ENCODE measurements at regions not wholly inside any gene's neighbourhood (a gene's known extent, or its start where the extent isn't known, plus 50 kb on each side); places are given as distances from the start of the nearest gene placed in this dataset.
"Not testable (repeated sequence)": the region's sequence is repeated elsewhere in the genome, so short reads cannot be mapped to it uniquely, and the experiment has no call there.

- no peak for DNase-seq
These were observed 206.8 kb downstream of the UQCRFS1 start for GRCh38 chr19:29006057-29006735.

- DNase-seq, result no peak
These were observed 208.2 kb downstream of the UQCRFS1 start for GRCh38 chr19:29004796-29005195.

GRCh38 chr19:29003641-29004409 is 209.1 kb downstream of the UQCRFS1 start:
- DNase-seq, result no peak

GRCh38 chr19:29002336-29002735 is 210.6 kb downstream of the UQCRFS1 start:
- no peak for DNase-seq

GRCh38 chr19:29001597-29002245 is 211.2 kb downstream of the UQCRFS1 start:
- DNase-seq, result no peak

- no peak for DNase-seq
These were observed 211.8 kb downstream of the UQCRFS1 start for GRCh38 chr19:29001141-29001581.

GRCh38 chr19:28999724-29000433 is 213.1 kb downstream of the UQCRFS1 start:
- DNase-seq, result no peak

- no peak for DNase-seq
These were observed 214.0 kb downstream of the UQCRFS1 start for GRCh38 chr19:28998974-28999373.

- DNase-seq, result not testable (repeated sequence)
These were observed 215.1 kb downstream of the UQCRFS1 start for GRCh38 chr19:28997866-28998265.

GRCh38 chr19:28990522-28990921 is 222.4 kb downstream of the UQCRFS1 start:
- DNase-seq, result no peak

GRCh38 chr19:28989739-28990138 is 223.2 kb downstream of the UQCRFS1 start:
- DNase-seq, result no peak

GRCh38 chr19:28988066-28988465 is 224.9 kb downstream of the UQCRFS1 start:
- no peak for DNase-seq

GRCh38 chr19:28987177-28987576 is 225.8 kb downstream of the UQCRFS1 start:
- DNase-seq, result no peak

- no peak for DNase-seq
These were observed 227.8 kb downstream of the UQCRFS1 start for GRCh38 chr19:28985201-28985600.

GRCh38 chr19:28984315-28984714 is 228.6 kb downstream of the UQCRFS1 start:
- no peak for DNase-seq

GRCh38 chr19:28983430-28983829 is 229.5 kb downstream of the UQCRFS1 start:
- no peak for DNase-seq

GRCh38 chr19:28981994-28982393 is 231.0 kb downstream of the UQCRFS1 start:
- no peak for DNase-seq

GRCh38 chr19:28981518-28981917 is 231.4 kb downstream of the UQCRFS1 start:
- no peak for DNase-seq

GRCh38 chr19:28980236-28980868 is 232.6 kb downstream of the UQCRFS1 start:
- DNase-seq, result no peak

GRCh38 chr19:28977826-28978225 is 235.1 kb downstream of the UQCRFS1 start:
- no peak for DNase-seq

GRCh38 chr19:28972058-28972852 is 240.7 kb downstream of the UQCRFS1 start:
- DNase-seq, result no peak

GRCh38 chr19:28971513-28971912 is 241.4 kb downstream of the UQCRFS1 start:
- DNase-seq, result no peak
